Stomach (tissue), 8 donors: ENCODE measurements at regions not wholly inside any gene's neighbourhood (a gene's known extent, or its start where the extent isn't known, plus 50 kb on each side); places are given as distances from the start of the nearest gene placed in this dataset.

ENCODE experiments used
- DNase-seq, 2 donors: peaks; one replicate each; pipeline versions ENCODE4 v3.0.0 to v3.0.0-alpha.2; 2013 to 2019
- H3K27ac ChIP-seq, 5 donors: fragments of 200-600 bp in 4 of 5; sonication (generic) in 4 of 5; one replicate each; pipeline ENCODE4 v1.5.1; 2013 to 2019; ENCODE audit warnings: mild to moderate bottlenecking in 1 of 5, moderate library complexity in 1 of 5
- H3K27me3 ChIP-seq, 3 donors: fragments of 200-600 bp; sonication (generic); one replicate each; pipeline ENCODE4 v1.5.1; 2017 to 2019; ENCODE audit warnings: mixed run types in 1 of 3
- H3K36me3 ChIP-seq, 4 donors: fragments of 200-600 bp; sonication (generic); 1 replicate in 3 of 4; 2 replicates in 1 of 4; pipeline ENCODE4 v1.5.1; 2016 to 2019
- H3K4me1 ChIP-seq, 4 donors: fragments of 200-600 bp; sonication (generic); one replicate each; pipeline ENCODE4 v1.5.1; 2016 to 2019
- H3K4me3 ChIP-seq, 4 donors: fragments of 200-600 bp; sonication (generic) in 3 of 4; one replicate each; pipeline ENCODE4 v1.5.1; 2016 to 2019; ENCODE audit warnings: mild to moderate bottlenecking in 1 of 4
- H3K9me3 ChIP-seq, 4 donors: fragments of 200-600 bp; sonication (generic); one replicate each; pipeline ENCODE4 v1.5.1; 2016 to 2019
- CTCF ChIP-seq, 7 experiments: fragments of 450-650 bp in 4 of 7; fragments of 200-600 bp in 3 of 7; sonication (generic) in 3 of 7; IDR thresholded peaks; one replicate each; pipeline ENCODE4 v1.5.1; 2016 to 2019; ENCODE audit warnings: antibody characterized with exemption in 7 of 7, control low read depth in 2 of 7, mild to moderate bottlenecking in 1 of 7
- EP300 ChIP-seq: sonication (generic); formaldehyde crosslinking; IDR thresholded peaks from one replicate; pipeline ENCODE4 v1.6.1; 2017; ENCODE audit warnings: antibody characterized with exemption
- POLR2A ChIP-seq, 4 donors: fragments of 450-650 bp; IDR thresholded peaks; one replicate each; pipeline ENCODE4 v1.6.1; 2016; ENCODE audit warnings: antibody characterized with exemption in 4 of 4, control low read depth in 2 of 4, mild to moderate bottlenecking in 1 of 4, moderate library complexity in 1 of 4
- POLR2AphosphoS5 ChIP-seq, 3 donors: sonication (generic); formaldehyde crosslinking; IDR thresholded peaks; one replicate each; pipeline ENCODE4 v1.6.1; 2016; ENCODE audit warnings: antibody characterized with exemption in 3 of 3
- WGBS, 5 donors: extraction: QIAGEN DNeasy Blood & Tissue Kit in 3 of 5; methylation state at CpG; one replicate each; pipeline versions ENCODE4 v1.1.5 to v1.1.7; 2013 to 2018; 5-methylcytosine and 5-hydroxymethylcytosine counted together
- intact Hi-C: fragments of 100-400 bp; cut with DNase I; formaldehyde crosslinking; loops from one replicate; pipeline ENCODE4 v1.15.1; 2023; ENCODE audit warnings: low total_unique reads
- donor health status: healthy with polysubstance abuse.
- donor health status: Bipolar disorder and iron deficiency.
- donor health status: healthy.

GRCh38 chr18:46352520-46353250 is 248.5 kb downstream of the HAUS1 start:
- H3K4me3 ChIP-seq: no peak overlapping the region
- H3K4me1 ChIP-seq: peaks cover 0 to 7% (median 0%) of the 10 kb centered on the region in 4 donors
- intact Hi-C loops: no loop called here
- no peaks in the 10 kb centered on the region for H3K27me3 ChIP-seq
- no peak for TF ChIP-seq CTCF (IDR thresholded peaks at IDR 0.05)
- TF ChIP-seq EP300: no peak
- no peak for TF ChIP-seq POLR2A (IDR thresholded peaks at IDR 0.05)
- no peak for TF ChIP-seq POLR2AphosphoS5 (IDR thresholded peaks at IDR 0.05)
- DNase-seq: no peak
- no peaks in the 10 kb centered on the region for H3K36me3 ChIP-seq
- no peaks in the 10 kb centered on the region for H3K9me3 ChIP-seq
- WGBS, 5 donors: 73 to 92% (median 90%) methylated on average over 5 of the region's 5 CpGs
- no peak overlapping the region for H3K27ac ChIP-seq

- peaks cover 0 to 7% (median 0%) of the 10 kb centered on the region in 4 donors for H3K4me1 ChIP-seq
- no peak for TF ChIP-seq CTCF (IDR thresholded peaks at IDR 0.05)
- no peak for TF ChIP-seq EP300
- no peak for TF ChIP-seq POLR2AphosphoS5 (IDR thresholded peaks at IDR 0.05)
- no peak for TF ChIP-seq POLR2A (IDR thresholded peaks at IDR 0.05)
- no peak overlapping the region for H3K27ac ChIP-seq
- intact Hi-C loops: no loop called here
- H3K27me3 ChIP-seq: no peaks in the 10 kb centered on the region
- WGBS, 5 donors: 82 to 88% (median 85%) methylated on average over 9 of the region's 9 CpGs
- H3K4me3 ChIP-seq: no peak overlapping the region
- no peaks in the 10 kb centered on the region for H3K9me3 ChIP-seq
- DNase-seq: no peak
- H3K36me3 ChIP-seq: no peaks in the 10 kb centered on the region
Observed at GRCh38 chr18:46353460-46353859, 249.3 kb downstream of the HAUS1 start.

GRCh38 chr18:46356278-46357033 is 252.3 kb downstream of the HAUS1 start:
- H3K27ac ChIP-seq: no peak overlapping the region
- H3K27me3 ChIP-seq: no peaks in the 10 kb centered on the region
- 71 to 84% (median 78%) methylated on average over 9 of the region's 9 CpGs for WGBS, 5 donors
- peaks cover 0 to 7% (median 0%) of the 10 kb centered on the region in 4 donors for H3K4me1 ChIP-seq
- no peak overlapping the region for H3K4me3 ChIP-seq
- no peak for TF ChIP-seq EP300
- TF ChIP-seq POLR2A (IDR thresholded peaks at IDR 0.05): no peak
- no peak for TF ChIP-seq CTCF (IDR thresholded peaks at IDR 0.05)
- no peak for TF ChIP-seq POLR2AphosphoS5 (IDR thresholded peaks at IDR 0.05)
- intact Hi-C loops: no loop called here
- H3K36me3 ChIP-seq: no peaks in the 10 kb centered on the region
- peaks cover 0 to 14% (median 4%) of the 10 kb centered on the region in 4 donors for H3K9me3 ChIP-seq
- no peak for DNase-seq

GRCh38 chr18:46360102-46360699 is 256.0 kb downstream of the HAUS1 start:
- Histone ChIP-seq H3K9me3 (peaks cover 0 to 14% (median 4%) of the 10 kb centered on the region in 4 donors), H3K4me3 (no peak overlapping the region), H3K27ac (no peak overlapping the region), H3K4me1 (peaks cover 0 to 7% (median 0%) of the 10 kb centered on the region in 4 donors), H3K36me3 (no peaks in the 10 kb centered on the region), H3K27me3 (no peaks in the 10 kb centered on the region)
- no peak for TF ChIP-seq POLR2AphosphoS5 (IDR thresholded peaks at IDR 0.05)
- intact Hi-C loops: no loop called here
- 50 to 92% (median 83%) methylated on average over 2 to 4 of the region's 4 CpGs for WGBS, 5 donors
- no peak for DNase-seq
